Tibial nerve (tissue), 3 donors: ENCODE measurements at regions not wholly inside any gene's neighbourhood (a gene's known extent, or its start where the extent isn't known, plus 50 kb on each side); places are given as distances from the start of the nearest gene placed in this dataset.

Source experiments
- POLR2A ChIP-seq, 2 donors: fragments of 450-650 bp; IDR thresholded peaks; one replicate each; pipeline ENCODE4 v1.6.1; 2017; ENCODE audit warnings: antibody characterized with exemption in 2 of 2, mild to moderate bottlenecking in 2 of 2, moderate library complexity in 2 of 2
- TF ChIP-seq, protein P1 (sequence below), 5 experiments: fragments of 200-600 bp in 3 of 5; fragments of 450-650 bp in 2 of 5; sonication (generic) in 3 of 5; IDR thresholded peaks; one replicate each; pipeline ENCODE4 v1.5.1; 2016 to 2019; ENCODE audit warnings: antibody characterized with exemption in 5 of 5, mild to moderate bottlenecking in 3 of 5, moderate library complexity in 2 of 5

DNA sequence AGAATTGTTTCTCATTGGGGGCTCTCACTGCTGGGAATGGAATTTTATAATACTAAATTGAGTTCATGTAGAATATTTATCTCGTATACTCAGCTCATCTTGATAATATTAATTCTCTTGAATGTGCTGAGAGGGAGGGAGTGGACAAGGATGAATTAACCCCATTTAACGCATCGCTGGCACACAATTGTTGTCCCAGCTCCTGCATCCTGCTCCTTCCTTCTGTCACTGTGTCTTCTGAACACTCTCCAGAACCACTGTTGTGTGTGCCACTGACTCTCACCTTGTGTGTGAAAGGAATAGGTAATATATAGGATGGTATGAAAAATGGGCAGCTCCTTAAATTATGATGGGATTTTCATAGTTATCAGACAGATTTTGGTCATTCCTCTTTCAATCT, 267.3 kb downstream of the MTRR start:
- TF ChIP-seq, protein P1, sequence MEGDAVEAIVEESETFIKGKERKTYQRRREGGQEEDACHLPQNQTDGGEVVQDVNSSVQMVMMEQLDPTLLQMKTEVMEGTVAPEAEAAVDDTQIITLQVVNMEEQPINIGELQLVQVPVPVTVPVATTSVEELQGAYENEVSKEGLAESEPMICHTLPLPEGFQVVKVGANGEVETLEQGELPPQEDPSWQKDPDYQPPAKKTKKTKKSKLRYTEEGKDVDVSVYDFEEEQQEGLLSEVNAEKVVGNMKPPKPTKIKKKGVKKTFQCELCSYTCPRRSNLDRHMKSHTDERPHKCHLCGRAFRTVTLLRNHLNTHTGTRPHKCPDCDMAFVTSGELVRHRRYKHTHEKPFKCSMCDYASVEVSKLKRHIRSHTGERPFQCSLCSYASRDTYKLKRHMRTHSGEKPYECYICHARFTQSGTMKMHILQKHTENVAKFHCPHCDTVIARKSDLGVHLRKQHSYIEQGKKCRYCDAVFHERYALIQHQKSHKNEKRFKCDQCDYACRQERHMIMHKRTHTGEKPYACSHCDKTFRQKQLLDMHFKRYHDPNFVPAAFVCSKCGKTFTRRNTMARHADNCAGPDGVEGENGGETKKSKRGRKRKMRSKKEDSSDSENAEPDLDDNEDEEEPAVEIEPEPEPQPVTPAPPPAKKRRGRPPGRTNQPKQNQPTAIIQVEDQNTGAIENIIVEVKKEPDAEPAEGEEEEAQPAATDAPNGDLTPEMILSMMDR (IDR thresholded peaks at IDR 0.05): no peak
- TF ChIP-seq POLR2A (IDR thresholded peaks at IDR 0.05): no peak
